HUDEP-2 (cell line): ENCODE measurements at regions not wholly inside any gene's neighbourhood (a gene's known extent, or its start where the extent isn't known, plus 50 kb on each side); places are given as distances from the start of the nearest gene placed in this dataset.

Experiments used
- DNase-seq, 76 experiments: peaks; one replicate each; lab custom pipeline; 2025; ENCODE audit not compliant: unreplicated experiment in 76 of 76; lab: John Stamatoyannopoulos, UW

GRCh38 chr7:38002689-38003088 lies 82.2 kb downstream of the EPDR1 start:
- DNase-seq, result no peak

- DNase-seq, result no peak
Observed at GRCh38 chr7:38006559-38006958, 86.1 kb downstream of the EPDR1 start.

- no peak for DNase-seq
Observed at GRCh38 chr7:38007096-38007495, 86.7 kb downstream of the EPDR1 start.

GRCh38 chr7:38013246-38013645 lies 92.8 kb downstream of the EPDR1 start:
- no peak for DNase-seq

GRCh38 chr7:38016567-38016966 lies 96.1 kb downstream of the EPDR1 start:
- DNase-seq, result no peak

- no peak for DNase-seq
Observed at GRCh38 chr7:38017320-38017719, 96.9 kb downstream of the EPDR1 start.

- DNase-seq, result no peak
Observed at GRCh38 chr7:38020121-38020785, 99.8 kb downstream of the EPDR1 start.

- no peak for DNase-seq
Observed at GRCh38 chr7:38021892-38022291, 101.5 kb downstream of the EPDR1 start.

GRCh38 chr7:38025815-38026214 lies 105.4 kb downstream of the EPDR1 start:
- DNase-seq, result no peak

- DNase-seq, result no peak
Observed at GRCh38 chr7:38027884-38028455, 107.5 kb downstream of the EPDR1 start.

- no peak for DNase-seq
Observed at GRCh38 chr7:38034062-38034908, 113.8 kb downstream of the EPDR1 start.

GRCh38 chr7:38040831-38041230 lies 120.4 kb downstream of the EPDR1 start:
- DNase-seq, result no peak

GRCh38 chr7:38049679-38050078 lies 128.4 kb upstream of the STARD3NL start:
- DNase-seq, result no peak

- no peak for DNase-seq
Observed at GRCh38 chr7:38051311-38051710, 126.7 kb upstream of the STARD3NL start.

- no peak for DNase-seq
Observed at GRCh38 chr7:38051786-38052185, 126.3 kb upstream of the STARD3NL start.

- no peak for DNase-seq
Observed at GRCh38 chr7:38052786-38053185, 125.3 kb upstream of the STARD3NL start.

- DNase-seq, result no peak
Observed at GRCh38 chr7:38054199-38054598, 123.8 kb upstream of the STARD3NL start.

GRCh38 chr7:38057829-38058228 lies 120.2 kb upstream of the STARD3NL start:
- DNase-seq, result no peak

- no peak for DNase-seq
Observed at GRCh38 chr7:38060116-38060515, 117.9 kb upstream of the STARD3NL start.

- no peak for DNase-seq
Observed at GRCh38 chr7:38060637-38061036, 117.4 kb upstream of the STARD3NL start.

- DNase-seq, result no peak
Observed at GRCh38 chr7:38066391-38066790, 111.7 kb upstream of the STARD3NL start.

- DNase-seq, result no peak
Observed at GRCh38 chr7:38068461-38068860, 109.6 kb upstream of the STARD3NL start.
